Endothelial cell of umbilical vein (primary cell): ENCODE measurements at regions not wholly inside any gene's neighbourhood (a gene's known extent, or its start where the extent isn't known, plus 50 kb on each side); places are given as distances from the start of the nearest gene placed in this dataset.

ENCODE experiments used
- BruUV-seq: library from RNA; stranded (reverse); fragments of 400-500 nt; replicated peaks from 2 replicates; lab custom pipeline; 2021; lab: Mats Ljungman, UMichigan
- CTCF ChIA-PET: fragments of 300-600, 350-600 bp; sonication (Branson Sonifier 250); formaldehyde crosslinking; loops from one replicate; lab custom pipeline; 2021; ENCODE audit warnings: antibody characterized with exemption, inconsistent platforms; lab: Charles Lee
- POLR2A ChIA-PET: fragments of 300-600, 350-600 bp; sonication (Branson Sonifier 250); formaldehyde crosslinking; loops from one replicate; lab custom pipeline; 2021; ENCODE audit warnings: antibody characterized with exemption, inconsistent platforms; lab: Charles Lee
- DNase-seq: peaks from one replicate; pipeline ENCODE4 v3.0.0-alpha.2; 2011; ENCODE audit warnings: low read depth, low spot score
- FAIRE-seq: peaks from 2 replicates; lab custom pipeline; 2011; peaks lifted over from hg19 to GRCh38; lab: Jason Lieb, UNC
- H2AFZ ChIP-seq: 2 replicates; pipeline ENCODE4 v1.6.0; 2012; ENCODE audit warnings: low read depth, low read length, control low read depth, inconsistent platforms
- H3K27ac ChIP-seq: 2 replicates; pipeline ENCODE4 v1.5.1; 2011; ENCODE audit warnings: low read depth, mild to moderate bottlenecking, control low read depth, low read length, moderate library complexity; ENCODE audit not compliant: insufficient read depth
- H3K27me3 ChIP-seq, 2 experiments: 2 replicates each; pipeline versions ENCODE4 v1.6.0 to v1.6.1; 2011; ENCODE audit warnings: low read length in 2 of 2, mixed read lengths in 1 of 2; ENCODE audit not compliant: control insufficient read depth in 2 of 2, insufficient read depth in 2 of 2
- H3K36me3 ChIP-seq, 2 experiments: 2 replicates in 1 of 2; 3 replicates in 1 of 2; pipeline ENCODE4 v1.5.1; 2011; ENCODE audit warnings: low read length in 2 of 2, mild to moderate bottlenecking in 1 of 2, moderate library complexity in 1 of 2; ENCODE audit not compliant: control insufficient read depth in 2 of 2, insufficient read depth in 2 of 2; ENCODE audit errors: extremely low read depth in 1 of 2
- H3K4me1 ChIP-seq: 3 replicates; pipeline ENCODE4 v1.5.1; 2011; ENCODE audit warnings: mild to moderate bottlenecking, low read length; ENCODE audit not compliant: control insufficient read depth, insufficient read depth; ENCODE audit errors: extremely low read depth
- H3K4me2 ChIP-seq: 2 replicates; pipeline ENCODE4 v1.6.1; 2011; ENCODE audit warnings: low read length, control low read depth, mixed read lengths; ENCODE audit not compliant: insufficient read depth
- H3K4me3 ChIP-seq, 3 experiments: fragments of 200-600 bp in 1 of 3; sonication (generic), shearing (Covaris generic) in 1 of 3; replicated peaks in 1 of 3; 2 replicates each; pipeline ENCODE4 v1.5.1; 2011 to 2016; ENCODE audit warnings: control low read depth in 3 of 3, low read length in 3 of 3, mild to moderate bottlenecking in 2 of 3, inconsistent platforms in 1 of 3, low read depth in 1 of 3, moderate library complexity in 1 of 3; ENCODE audit not compliant: insufficient read depth in 1 of 3
- H3K79me2 ChIP-seq: 2 replicates; pipeline ENCODE4 v1.6.0; 2012; ENCODE audit warnings: low read length, inconsistent platforms; ENCODE audit not compliant: control insufficient read depth, insufficient read depth
- H3K9ac ChIP-seq: replicated peaks from 2 replicates; pipeline ENCODE3; 2011; ENCODE audit warnings: low read length, control low read depth; ENCODE audit not compliant: insufficient read depth; ENCODE audit errors: extremely low read depth
- H3K9me1 ChIP-seq: replicated peaks from 3 replicates; pipeline ENCODE4 v1.6.0; 2011; ENCODE audit warnings: mild to moderate bottlenecking, low read length; ENCODE audit not compliant: control insufficient read depth, insufficient read depth; ENCODE audit errors: extremely low read depth
- H3K9me3 ChIP-seq: replicated peaks from 2 replicates; pipeline ENCODE4 v1.5.1; 2012; ENCODE audit warnings: low read length, inconsistent platforms; ENCODE audit not compliant: control insufficient read depth, insufficient read depth
- H4K20me1 ChIP-seq: replicated peaks from 2 replicates; pipeline ENCODE3; 2011; ENCODE audit warnings: mild to moderate bottlenecking, low read length; ENCODE audit not compliant: control insufficient read depth, insufficient read depth; ENCODE audit errors: extremely low read depth
- EZH2 ChIP-seq: IDR thresholded peaks from 2 replicates; pipeline ENCODE4 v1.6.1; 2012; ENCODE audit warnings: borderline replicate concordance, low read depth, mild to moderate bottlenecking, moderate library complexity, low read length, inconsistent platforms; ENCODE audit not compliant: severe bottlenecking
- FOS ChIP-seq: IDR thresholded peaks from 2 replicates; pipeline ENCODE4 v1.6.1; 2011; ENCODE audit warnings: mild to moderate bottlenecking, low read length, moderate library complexity, borderline replicate concordance; ENCODE audit not compliant: insufficient read depth
- GATA2 ChIP-seq: IDR thresholded peaks from 2 replicates; pipeline ENCODE4 v1.7.0; 2011; ENCODE audit warnings: low read depth, mild to moderate bottlenecking, moderate library complexity, mixed read lengths, low read length; ENCODE audit not compliant: insufficient read length, insufficient read depth
- JUN ChIP-seq: IDR thresholded peaks from 2 replicates; pipeline ENCODE4 v1.6.1; 2011; ENCODE audit warnings: borderline replicate concordance, low read depth; ENCODE audit not compliant: insufficient read length, insufficient read depth
- MYC ChIP-seq: IDR thresholded peaks from one replicate; pipeline ENCODE4 v1.6.1; 2011; ENCODE audit warnings: mild to moderate bottlenecking, low read depth, low read length
- POLR2A ChIP-seq: IDR thresholded peaks from 2 replicates; pipeline ENCODE4 v1.6.1; 2012; ENCODE audit warnings: low read depth, mild to moderate bottlenecking, control low read depth, low read length
- POLR2AphosphoS5 ChIP-seq: IDR thresholded peaks from 2 replicates; pipeline ENCODE4 v1.6.1; 2012; ENCODE audit warnings: low read depth, mild to moderate bottlenecking, control low read depth, low read length, moderate library complexity; ENCODE audit not compliant: insufficient read depth
- dilution Hi-C: fragments of 300-500 bp; cut with MboI; formaldehyde crosslinking; loops from one replicate; pipeline ENCODE4 v1.15.0; 2019; ENCODE audit warnings: low sequenced_read_pairs; ENCODE audit not compliant: extremely low pct_ligation_motif_present
- intact Hi-C: fragments of 100-400 bp; cut with micrococcal nuclease; formaldehyde crosslinking; loops from one replicate; pipeline ENCODE4 v1.10.0; 2022
- TF ChIP-seq, protein P1 (sequence below): IDR thresholded peaks from 2 replicates; pipeline ENCODE4 v1.6.1; 2011; ENCODE audit not compliant: insufficient read depth, insufficient read length
- TF ChIP-seq, protein P2 (sequence below), 2 donors: IDR thresholded peaks; 1 replicate in 1 of 2; 2 replicates in 1 of 2; pipeline ENCODE4 v1.5.1; 2011; ENCODE audit warnings: low read length in 2 of 2, mild to moderate bottlenecking in 2 of 2, moderate library complexity in 2 of 2, control low read depth in 1 of 2, inconsistent platforms in 1 of 2, low read depth in 1 of 2; ENCODE audit not compliant: insufficient read depth in 1 of 2; ENCODE audit errors: extremely low read depth in 1 of 2

DNA sequence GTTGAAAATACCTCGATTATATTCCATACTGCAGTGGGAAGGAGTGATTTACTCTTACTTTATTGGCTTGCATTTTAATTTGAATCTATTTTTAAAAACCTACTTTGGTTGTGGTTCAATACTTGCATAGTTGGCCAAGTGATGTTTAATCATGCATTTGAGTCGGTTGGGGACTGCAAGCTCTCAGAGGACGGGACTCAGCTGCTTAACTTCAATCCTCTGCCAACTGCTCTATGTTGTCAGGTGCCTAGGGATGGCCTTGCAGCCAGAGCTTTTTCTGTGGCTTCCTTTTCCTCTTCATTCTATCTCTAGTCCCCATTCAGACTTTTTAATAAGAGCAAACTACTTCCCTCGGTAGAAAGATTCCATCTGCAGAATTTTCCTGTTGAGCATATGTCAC is 53.4 kb upstream of the KRR1 start:
- no TSS peak for BruUV-seq
- Histone ChIP-seq H2AFZ (no peak overlapping the region), H3K4me2 (peak overlapping the region; percentile 33), H3K9me3 (no peaks in the 10 kb centered on the region), H3K9ac (no peak overlapping the region), H4K20me1 (no peaks in the 10 kb centered on the region), H3K79me2 (no peaks in the 10 kb centered on the region), H3K36me3 (no peaks in the 10 kb centered on the region), H3K27ac (no peak overlapping the region), H3K4me1 (peaks cover 12% of the 10 kb centered on the region), H3K4me3 (no peak overlapping the region), H3K9me1 (no peaks in the 10 kb centered on the region), H3K27me3 (no peaks in the 10 kb centered on the region)
- FAIRE-seq = no peak
- POLR2A ChIA-PET = no interaction called here
- no peak for DNase-seq
- intact Hi-C loops (loop anchor here (1.0 to 5.0 kb wide), 6 partner anchors 14 to 517 kb away; partner anchors contain the start of gene NAP1L1), dilution Hi-C loops (no loop called here)
- CTCF ChIA-PET = interaction anchor here (1.3 to 1.5 kb wide), 2 partner anchors 12 to 473 kb away, joined by 3 read pairs; no protein-coding TSS in a partner anchor
- TF ChIP-seq EZH2 = no peak
- no peak for TF ChIP-seq MYC
- no peak for TF ChIP-seq GATA2
- TF ChIP-seq POLR2AphosphoS5 = no peak

DNA sequence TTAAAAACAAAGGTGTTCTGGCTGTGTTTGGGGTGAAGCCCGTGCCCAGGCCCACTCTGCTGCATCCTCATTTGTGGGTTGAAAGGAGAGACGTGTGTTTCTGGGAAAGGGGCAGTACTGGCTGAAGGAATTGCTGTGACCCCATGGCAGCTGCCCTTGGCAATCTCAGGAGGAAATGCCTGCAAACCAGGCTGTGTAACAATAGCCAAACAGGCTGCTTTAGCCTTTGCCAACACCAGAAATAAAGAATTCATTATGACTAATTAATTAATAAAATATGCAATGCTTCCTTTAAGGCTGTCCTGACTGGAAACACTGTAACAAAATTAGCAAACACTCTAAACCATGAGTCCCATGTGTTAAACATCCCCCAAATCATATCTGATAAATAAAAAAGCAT is 53.0 kb upstream of the KRR1 start:
- FAIRE-seq = peak; percentile 21
- Histone ChIP-seq H3K9me1 (no peaks in the 10 kb centered on the region), H3K9ac (no peak overlapping the region), H3K9me3 (no peaks in the 10 kb centered on the region), H2AFZ (peak overlapping the region; percentile 9), H3K79me2 (no peaks in the 10 kb centered on the region), H4K20me1 (no peaks in the 10 kb centered on the region), H3K36me3 (no peaks in the 10 kb centered on the region), H3K27me3 (no peaks in the 10 kb centered on the region), H3K27ac (no peak overlapping the region), H3K4me3 (no peak overlapping the region), H3K4me1 (peaks cover 12% of the 10 kb centered on the region), H3K4me2 (peak overlapping the region; percentile 33)
- peak; percentile 82 for DNase-seq
- POLR2A ChIA-PET = no interaction called here
- no TSS peak for BruUV-seq
- CTCF ChIA-PET = interaction anchor here (0.6 to 1.5 kb wide), 4 partner anchors 11 to 473 kb away, joined by 3 read pairs; partner anchors contain the start of gene PHLDA1
- TF ChIP-seq JUN = peak; percentile 60
- no peak for TF ChIP-seq POLR2A
- no peak for TF ChIP-seq POLR2AphosphoS5
- TF ChIP-seq EZH2 = no peak
- TF ChIP-seq, protein P1, sequence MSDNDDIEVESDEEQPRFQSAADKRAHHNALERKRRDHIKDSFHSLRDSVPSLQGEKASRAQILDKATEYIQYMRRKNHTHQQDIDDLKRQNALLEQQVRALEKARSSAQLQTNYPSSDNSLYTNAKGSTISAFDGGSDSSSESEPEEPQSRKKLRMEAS = no peak
- peak; percentile 29 for TF ChIP-seq GATA2
- no peak for TF ChIP-seq MYC
- TF ChIP-seq, protein P2, sequence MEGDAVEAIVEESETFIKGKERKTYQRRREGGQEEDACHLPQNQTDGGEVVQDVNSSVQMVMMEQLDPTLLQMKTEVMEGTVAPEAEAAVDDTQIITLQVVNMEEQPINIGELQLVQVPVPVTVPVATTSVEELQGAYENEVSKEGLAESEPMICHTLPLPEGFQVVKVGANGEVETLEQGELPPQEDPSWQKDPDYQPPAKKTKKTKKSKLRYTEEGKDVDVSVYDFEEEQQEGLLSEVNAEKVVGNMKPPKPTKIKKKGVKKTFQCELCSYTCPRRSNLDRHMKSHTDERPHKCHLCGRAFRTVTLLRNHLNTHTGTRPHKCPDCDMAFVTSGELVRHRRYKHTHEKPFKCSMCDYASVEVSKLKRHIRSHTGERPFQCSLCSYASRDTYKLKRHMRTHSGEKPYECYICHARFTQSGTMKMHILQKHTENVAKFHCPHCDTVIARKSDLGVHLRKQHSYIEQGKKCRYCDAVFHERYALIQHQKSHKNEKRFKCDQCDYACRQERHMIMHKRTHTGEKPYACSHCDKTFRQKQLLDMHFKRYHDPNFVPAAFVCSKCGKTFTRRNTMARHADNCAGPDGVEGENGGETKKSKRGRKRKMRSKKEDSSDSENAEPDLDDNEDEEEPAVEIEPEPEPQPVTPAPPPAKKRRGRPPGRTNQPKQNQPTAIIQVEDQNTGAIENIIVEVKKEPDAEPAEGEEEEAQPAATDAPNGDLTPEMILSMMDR (IDR thresholded peaks at IDR 0.05; ENCODE audit: extremely low read depth in 1 of 2, insufficient read depth in 1 of 2, low read depth in 1 of 2, low read length in 2 of 2) = no peak
- TF ChIP-seq FOS = peak; percentile 39
- dilution Hi-C loops (no loop called here), intact Hi-C loops (loop anchor here (1.0 to 5.0 kb wide), 6 partner anchors 14 to 518 kb away; partner anchors contain the start of gene NAP1L1)
